GM23338 (cell line): ENCODE measurements at regions not wholly inside any gene's neighbourhood (a gene's known extent, or its start where the extent isn't known, plus 50 kb on each side); places are given as distances from the start of the nearest gene placed in this dataset.

Source experiments
- ATAC-seq: fragments of 200-7000 bp; cut with Tn5 transposase; 3 replicates; pipeline ENCODE4 v1.9.1; 2020
- DNase-seq: peaks from one replicate; pipeline ENCODE4 v3.0.0-alpha.2; 2015; ENCODE audit warnings: low spot score
- H2AFZ ChIP-seq: fragments of 200-600 bp; sonication (generic); 2 replicates; pipeline ENCODE4 v1.8.0; 2016; ENCODE audit warnings: antibody characterized with exemption, mild to moderate bottlenecking, moderate library complexity
- H3F3A ChIP-seq: fragments of 200-600 bp; sonication (generic); replicated peaks from 2 replicates; pipeline ENCODE4 v1.8.0; 2017; ENCODE audit warnings: antibody characterized with exemption, mixed run types, low read depth
- H3K27ac ChIP-seq: fragments of 200-600 bp; sonication (generic); 2 replicates; pipeline ENCODE4 v1.6.1; 2016; ENCODE audit warnings: low read depth
- H3K27me3 ChIP-seq: fragments of 200-600 bp; sonication (generic); 2 replicates; pipeline ENCODE4 v1.8.0; 2016; ENCODE audit warnings: mild to moderate bottlenecking, mixed run types, moderate library complexity; ENCODE audit not compliant: insufficient read depth
- H3K36me3 ChIP-seq: fragments of 200-600 bp; sonication (generic); 2 replicates; pipeline ENCODE4 v1.8.0; 2016; ENCODE audit warnings: mild to moderate bottlenecking; ENCODE audit not compliant: insufficient read depth
- H3K4me1 ChIP-seq: fragments of 200-600 bp; sonication (generic); 2 replicates; pipeline ENCODE4 v1.8.0; 2016; ENCODE audit warnings: mild to moderate bottlenecking, moderate library complexity; ENCODE audit not compliant: insufficient read depth
- H3K4me2 ChIP-seq: fragments of 200-600 bp; sonication (generic); 2 replicates; pipeline ENCODE4 v1.7.1; 2017; ENCODE audit warnings: mixed run types
- H3K4me3 ChIP-seq: fragments of 200-600 bp; sonication (generic); 2 replicates; pipeline ENCODE4 v1.6.1; 2016; ENCODE audit warnings: mixed run types
- H3K79me2 ChIP-seq: fragments of 200-600 bp; sonication (generic); replicated peaks from 2 replicates; pipeline ENCODE4 v1.8.0; 2017; ENCODE audit warnings: mild to moderate bottlenecking; ENCODE audit not compliant: insufficient read depth
- H3K9me2 ChIP-seq: fragments of 200-600 bp; sonication (generic); 2 replicates; pipeline ENCODE4 v1.8.0; 2017; ENCODE audit not compliant: insufficient read depth
- H4K20me1 ChIP-seq: fragments of 200-600 bp; sonication (generic); replicated peaks from 2 replicates; pipeline ENCODE4 v1.8.0; 2017; ENCODE audit warnings: mild to moderate bottlenecking; ENCODE audit not compliant: insufficient read depth
- H3K27ac Mint-ChIP-seq: 2 replicates; pipeline ENCODE4 v1.8.0; 2020; ENCODE audit warnings: inconsistent platforms, mild to moderate bottlenecking, moderate library complexity, mixed read lengths
- H3K27me3 Mint-ChIP-seq: 3 replicates; pipeline ENCODE4 v1.8.0; 2022; ENCODE audit warnings: low read depth, mild to moderate bottlenecking, moderate library complexity, mixed read lengths, inconsistent platforms; ENCODE audit not compliant: insufficient read depth, poor library complexity
- H3K36me3 Mint-ChIP-seq: 3 replicates; pipeline ENCODE4 v1.8.0; 2021; ENCODE audit warnings: low read depth, mild to moderate bottlenecking, inconsistent platforms, moderate library complexity, mixed read lengths
- H3K4me1 Mint-ChIP-seq: 3 replicates; pipeline ENCODE4 v1.8.0; 2020; ENCODE audit warnings: mild to moderate bottlenecking, inconsistent platforms, mixed read lengths
- H3K4me3 Mint-ChIP-seq: 3 replicates; pipeline ENCODE4 v1.8.0; 2021; ENCODE audit warnings: moderate library complexity, mild to moderate bottlenecking, inconsistent platforms, mixed read lengths
- H3K9me3 Mint-ChIP-seq: 3 replicates; pipeline ENCODE4 v1.8.0; 2020; ENCODE audit warnings: moderate library complexity, mild to moderate bottlenecking, inconsistent platforms, mixed read lengths
- CREB1 ChIP-seq: fragments of 250-450 bp; sonication (Bioruptor Pico); IDR thresholded peaks from 2 replicates; pipeline ENCODE4 v1.5.0; 2020; ENCODE audit warnings: low read depth, mild to moderate bottlenecking, moderate library complexity
- EZH2 ChIP-seq: fragments of 200-600 bp; sonication (generic); IDR thresholded peaks from one replicate; pipeline ENCODE4 v1.8.0; 2017; ENCODE audit warnings: antibody characterized with exemption, mild to moderate bottlenecking, low read depth; ENCODE audit not compliant: unreplicated experiment
- NANOG ChIP-seq: IDR thresholded peaks from 2 replicates; pipeline ENCODE4 v1.6.1; 2016; ENCODE audit warnings: antibody characterized with exemption, borderline replicate concordance
- STAT1 ChIP-seq: IDR thresholded peaks from one replicate; pipeline ENCODE4 v1.6.1; 2016; ENCODE audit warnings: antibody characterized with exemption; ENCODE audit not compliant: unreplicated experiment
- TF ChIP-seq, protein P1 (sequence below): fragments of 250-450 bp; sonication (Bioruptor Pico); IDR thresholded peaks from 2 replicates; pipeline ENCODE4 v1.5.0; 2020; ENCODE audit warnings: mild to moderate bottlenecking, moderate library complexity
- TF ChIP-seq, protein P2 (sequence below): IDR thresholded peaks from one replicate; pipeline ENCODE4 v1.6.1; 2018; ENCODE audit warnings: antibody characterized with exemption; ENCODE audit not compliant: unreplicated experiment
- TF ChIP-seq, protein P3 (sequence below): IDR thresholded peaks from 2 replicates; pipeline ENCODE4 v1.6.1; 2016; ENCODE audit warnings: antibody characterized with exemption

DNA sequence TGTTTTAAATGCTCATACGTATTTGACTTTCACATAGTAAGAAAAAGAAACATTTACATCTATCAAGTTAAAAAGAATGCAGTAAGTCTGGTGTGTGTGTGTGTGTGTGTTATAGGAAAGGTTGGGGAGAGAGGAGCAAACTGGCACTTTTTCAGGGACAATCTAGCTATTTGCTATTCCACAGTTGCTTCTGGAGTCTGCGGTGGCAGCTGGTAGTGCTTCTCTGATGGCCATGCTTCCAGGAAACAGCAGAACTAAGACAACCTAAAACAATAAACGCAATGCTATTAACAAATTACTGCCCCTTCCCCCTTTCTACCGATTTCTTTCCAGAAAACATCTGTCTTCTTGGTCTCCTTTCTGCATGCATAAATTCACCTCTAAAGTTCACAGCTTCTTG lies 70.0 kb upstream of the CDH10 start (continued):
- TF ChIP-seq, protein P1, sequence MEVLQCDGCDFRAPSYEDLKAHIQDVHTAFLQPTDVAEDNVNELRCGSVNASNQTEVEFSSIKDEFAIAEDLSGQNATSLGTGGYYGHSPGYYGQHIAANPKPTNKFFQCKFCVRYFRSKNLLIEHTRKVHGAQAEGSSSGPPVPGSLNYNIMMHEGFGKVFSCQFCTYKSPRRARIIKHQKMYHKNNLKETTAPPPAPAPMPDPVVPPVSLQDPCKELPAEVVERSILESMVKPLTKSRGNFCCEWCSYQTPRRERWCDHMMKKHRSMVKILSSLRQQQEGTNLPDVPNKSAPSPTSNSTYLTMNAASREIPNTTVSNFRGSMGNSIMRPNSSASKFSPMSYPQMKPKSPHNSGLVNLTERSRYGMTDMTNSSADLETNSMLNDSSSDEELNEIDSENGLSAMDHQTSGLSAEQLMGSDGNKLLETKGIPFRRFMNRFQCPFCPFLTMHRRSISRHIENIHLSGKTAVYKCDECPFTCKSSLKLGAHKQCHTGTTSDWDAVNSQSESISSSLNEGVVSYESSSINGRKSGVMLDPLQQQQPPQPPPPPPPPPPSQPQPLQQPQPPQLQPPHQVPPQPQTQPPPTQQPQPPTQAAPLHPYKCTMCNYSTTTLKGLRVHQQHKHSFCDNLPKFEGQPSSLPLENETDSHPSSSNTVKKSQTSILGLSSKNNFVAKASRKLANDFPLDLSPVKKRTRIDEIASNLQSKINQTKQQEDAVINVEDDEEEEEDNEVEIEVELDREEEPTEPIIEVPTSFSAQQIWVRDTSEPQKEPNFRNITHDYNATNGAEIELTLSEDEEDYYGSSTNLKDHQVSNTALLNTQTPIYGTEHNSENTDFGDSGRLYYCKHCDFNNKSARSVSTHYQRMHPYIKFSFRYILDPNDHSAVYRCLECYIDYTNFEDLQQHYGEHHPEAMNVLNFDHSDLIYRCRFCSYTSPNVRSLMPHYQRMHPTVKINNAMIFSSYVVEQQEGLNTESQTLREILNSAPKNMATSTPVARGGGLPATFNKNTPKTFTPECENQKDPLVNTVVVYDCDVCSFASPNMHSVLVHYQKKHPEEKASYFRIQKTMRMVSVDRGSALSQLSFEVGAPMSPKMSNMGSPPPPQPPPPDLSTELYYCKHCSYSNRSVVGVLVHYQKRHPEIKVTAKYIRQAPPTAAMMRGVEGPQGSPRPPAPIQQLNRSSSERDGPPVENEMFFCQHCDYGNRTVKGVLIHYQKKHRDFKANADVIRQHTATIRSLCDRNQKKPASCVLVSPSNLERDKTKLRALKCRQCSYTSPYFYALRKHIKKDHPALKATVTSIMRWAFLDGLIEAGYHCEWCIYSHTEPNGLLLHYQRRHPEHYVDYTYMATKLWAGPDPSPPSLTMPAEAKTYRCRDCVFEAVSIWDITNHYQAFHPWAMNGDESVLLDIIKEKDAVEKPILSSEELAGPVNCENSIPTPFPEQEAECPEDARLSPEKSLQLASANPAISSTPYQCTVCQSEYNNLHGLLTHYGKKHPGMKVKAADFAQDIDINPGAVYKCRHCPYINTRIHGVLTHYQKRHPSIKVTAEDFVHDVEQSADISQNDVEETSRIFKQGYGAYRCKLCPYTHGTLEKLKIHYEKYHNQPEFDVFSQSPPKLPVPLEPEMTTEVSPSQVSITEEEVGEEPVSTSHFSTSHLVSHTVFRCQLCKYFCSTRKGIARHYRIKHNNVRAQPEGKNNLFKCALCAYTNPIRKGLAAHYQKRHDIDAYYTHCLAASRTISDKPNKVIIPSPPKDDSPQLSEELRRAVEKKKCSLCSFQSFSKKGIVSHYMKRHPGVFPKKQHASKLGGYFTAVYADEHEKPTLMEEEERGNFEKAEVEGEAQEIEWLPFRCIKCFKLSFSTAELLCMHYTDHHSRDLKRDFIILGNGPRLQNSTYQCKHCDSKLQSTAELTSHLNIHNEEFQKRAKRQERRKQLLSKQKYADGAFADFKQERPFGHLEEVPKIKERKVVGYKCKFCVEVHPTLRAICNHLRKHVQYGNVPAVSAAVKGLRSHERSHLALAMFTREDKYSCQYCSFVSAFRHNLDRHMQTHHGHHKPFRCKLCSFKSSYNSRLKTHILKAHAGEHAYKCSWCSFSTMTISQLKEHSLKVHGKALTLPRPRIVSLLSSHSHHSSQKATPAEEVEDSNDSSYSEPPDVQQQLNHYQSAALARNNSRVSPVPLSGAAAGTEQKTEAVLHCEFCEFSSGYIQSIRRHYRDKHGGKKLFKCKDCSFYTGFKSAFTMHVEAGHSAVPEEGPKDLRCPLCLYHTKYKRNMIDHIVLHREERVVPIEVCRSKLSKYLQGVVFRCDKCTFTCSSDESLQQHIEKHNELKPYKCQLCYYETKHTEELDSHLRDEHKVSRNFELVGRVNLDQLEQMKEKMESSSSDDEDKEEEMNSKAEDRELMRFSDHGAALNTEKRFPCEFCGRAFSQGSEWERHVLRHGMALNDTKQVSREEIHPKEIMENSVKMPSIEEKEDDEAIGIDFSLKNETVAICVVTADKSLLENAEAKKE, result no peak

DNA sequence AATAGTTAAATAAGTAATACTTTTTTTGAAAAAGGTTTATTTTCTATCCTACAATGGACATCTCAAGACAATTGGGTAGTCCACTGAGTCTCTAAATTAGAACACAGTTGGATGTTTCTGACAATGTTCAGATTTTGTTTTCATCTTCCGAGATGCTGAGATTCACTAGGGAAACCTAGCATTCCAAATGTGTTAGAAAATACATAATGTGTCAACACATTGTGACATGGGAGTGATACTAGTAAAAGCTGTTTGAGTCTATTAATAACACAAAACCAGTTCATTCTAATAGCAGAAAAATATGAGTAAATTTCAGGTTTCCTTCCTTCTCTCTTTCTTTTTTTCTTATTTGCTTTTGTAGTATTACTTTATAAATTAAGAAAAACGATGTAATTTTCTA lies 68.2 kb upstream of the CDH10 start:
- Mint-ChIP-seq H3K9me3 (no peaks in the 10 kb centered on the region), H3K4me3 (no peak overlapping the region), H3K4me1 (no peaks in the 10 kb centered on the region; the same call in 2 of the 3 replicates), H3K36me3 (no peaks in the 10 kb centered on the region), H3K27ac (no peak overlapping the region), H3K27me3 (peaks cover 2% of the 10 kb centered on the region)
- Histone ChIP-seq H3K4me1 (no peaks in the 10 kb centered on the region), H3K36me3 (no peaks in the 10 kb centered on the region), H3K79me2 (no peaks in the 10 kb centered on the region), H3K4me3 (no peak overlapping the region), H3K27ac (no peak overlapping the region), H3F3A (no peaks in the 10 kb centered on the region), H2AFZ (no peak overlapping the region), H3K4me2 (no peak overlapping the region), H4K20me1 (no peaks in the 10 kb centered on the region), H3K9me2 (peaks cover 3% of the 10 kb centered on the region; the same call in 1 of the 2 replicates), H3K27me3 (no peaks in the 10 kb centered on the region)
- DNase-seq (no peak), ATAC-seq (no peak)
- TF ChIP-seq NANOG (no peak), EZH2 (no peak), CREB1 (CRISPR knock-in tag) (no peak), STAT1 (no peak)
- TF ChIP-seq, protein P2, sequence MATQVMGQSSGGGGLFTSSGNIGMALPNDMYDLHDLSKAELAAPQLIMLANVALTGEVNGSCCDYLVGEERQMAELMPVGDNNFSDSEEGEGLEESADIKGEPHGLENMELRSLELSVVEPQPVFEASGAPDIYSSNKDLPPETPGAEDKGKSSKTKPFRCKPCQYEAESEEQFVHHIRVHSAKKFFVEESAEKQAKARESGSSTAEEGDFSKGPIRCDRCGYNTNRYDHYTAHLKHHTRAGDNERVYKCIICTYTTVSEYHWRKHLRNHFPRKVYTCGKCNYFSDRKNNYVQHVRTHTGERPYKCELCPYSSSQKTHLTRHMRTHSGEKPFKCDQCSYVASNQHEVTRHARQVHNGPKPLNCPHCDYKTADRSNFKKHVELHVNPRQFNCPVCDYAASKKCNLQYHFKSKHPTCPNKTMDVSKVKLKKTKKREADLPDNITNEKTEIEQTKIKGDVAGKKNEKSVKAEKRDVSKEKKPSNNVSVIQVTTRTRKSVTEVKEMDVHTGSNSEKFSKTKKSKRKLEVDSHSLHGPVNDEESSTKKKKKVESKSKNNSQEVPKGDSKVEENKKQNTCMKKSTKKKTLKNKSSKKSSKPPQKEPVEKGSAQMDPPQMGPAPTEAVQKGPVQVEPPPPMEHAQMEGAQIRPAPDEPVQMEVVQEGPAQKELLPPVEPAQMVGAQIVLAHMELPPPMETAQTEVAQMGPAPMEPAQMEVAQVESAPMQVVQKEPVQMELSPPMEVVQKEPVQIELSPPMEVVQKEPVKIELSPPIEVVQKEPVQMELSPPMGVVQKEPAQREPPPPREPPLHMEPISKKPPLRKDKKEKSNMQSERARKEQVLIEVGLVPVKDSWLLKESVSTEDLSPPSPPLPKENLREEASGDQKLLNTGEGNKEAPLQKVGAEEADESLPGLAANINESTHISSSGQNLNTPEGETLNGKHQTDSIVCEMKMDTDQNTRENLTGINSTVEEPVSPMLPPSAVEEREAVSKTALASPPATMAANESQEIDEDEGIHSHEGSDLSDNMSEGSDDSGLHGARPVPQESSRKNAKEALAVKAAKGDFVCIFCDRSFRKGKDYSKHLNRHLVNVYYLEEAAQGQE, result no peak
- TF ChIP-seq, protein P3, sequence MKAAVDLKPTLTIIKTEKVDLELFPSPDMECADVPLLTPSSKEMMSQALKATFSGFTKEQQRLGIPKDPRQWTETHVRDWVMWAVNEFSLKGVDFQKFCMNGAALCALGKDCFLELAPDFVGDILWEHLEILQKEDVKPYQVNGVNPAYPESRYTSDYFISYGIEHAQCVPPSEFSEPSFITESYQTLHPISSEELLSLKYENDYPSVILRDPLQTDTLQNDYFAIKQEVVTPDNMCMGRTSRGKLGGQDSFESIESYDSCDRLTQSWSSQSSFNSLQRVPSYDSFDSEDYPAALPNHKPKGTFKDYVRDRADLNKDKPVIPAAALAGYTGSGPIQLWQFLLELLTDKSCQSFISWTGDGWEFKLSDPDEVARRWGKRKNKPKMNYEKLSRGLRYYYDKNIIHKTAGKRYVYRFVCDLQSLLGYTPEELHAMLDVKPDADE, result no peak
